SK-N-SH (cell line): ENCODE measurements at regions not wholly inside any gene's neighbourhood (a gene's known extent, or its start where the extent isn't known, plus 50 kb on each side); places are given as distances from the start of the nearest gene placed in this dataset.

ENCODE experiments used
- EP300 ChIP-seq, 2 experiments: IDR thresholded peaks; 2 replicates each; pipeline versions ENCODE4 v1.4.0 to v1.6.1; 2012; ENCODE audit warnings: borderline replicate concordance in 1 of 2, low read depth in 1 of 2, low read length in 1 of 2
- EZH2phosphoT487 ChIP-seq: fragments of 200-600 bp; sonication (generic); IDR thresholded peaks from 2 replicates; pipeline ENCODE4 v1.6.1; 2017; ENCODE audit warnings: low read depth, mixed run types, mild to moderate bottlenecking, antibody characterized with exemption, moderate library complexity, borderline replicate concordance
- FOSL2 ChIP-seq: IDR thresholded peaks from 2 replicates; pipeline ENCODE4 v1.4.0; 2012; ENCODE audit warnings: low read depth, mild to moderate bottlenecking, moderate library complexity, borderline replicate concordance
- POLR2AphosphoS5 ChIP-seq: IDR thresholded peaks from 2 replicates; pipeline ENCODE4 v1.6.1; 2012; ENCODE audit warnings: low read depth, low read length
- RXRA ChIP-seq: IDR thresholded peaks from 2 replicates; pipeline ENCODE4 v1.4.0; 2012; ENCODE audit warnings: low read depth, mild to moderate bottlenecking, borderline replicate concordance
- SIN3A ChIP-seq: IDR thresholded peaks from 2 replicates; pipeline ENCODE4 v1.6.1; 2012; ENCODE audit warnings: low read depth, mild to moderate bottlenecking, low read length, moderate library complexity, borderline replicate concordance
- TAF1 ChIP-seq: IDR thresholded peaks from 2 replicates; pipeline ENCODE4 v1.6.1; 2012; ENCODE audit warnings: low read depth, mild to moderate bottlenecking, low read length, moderate library complexity, borderline replicate concordance
- TEAD4 ChIP-seq: IDR thresholded peaks from 2 replicates; pipeline ENCODE4 v1.4.0; 2012; ENCODE audit warnings: mild to moderate bottlenecking, borderline replicate concordance; ENCODE audit not compliant: insufficient read depth
- YY1 ChIP-seq: IDR thresholded peaks from 2 replicates; pipeline ENCODE4 v1.4.0; 2012; ENCODE audit warnings: low read depth, mild to moderate bottlenecking
- TF ChIP-seq, protein P1 (sequence below): fragments of 200-600 bp; sonication (generic); IDR thresholded peaks from 2 replicates; pipeline ENCODE4 v1.6.1; 2017; ENCODE audit warnings: antibody characterized with exemption, mild to moderate bottlenecking, moderate library complexity
- TF ChIP-seq, protein P2 (sequence below): IDR thresholded peaks from 2 replicates; pipeline ENCODE4 v1.4.0; 2012; ENCODE audit warnings: low read depth, borderline replicate concordance
- TF ChIP-seq, protein P3 (sequence below): fragments of 150-350 bp; IDR thresholded peaks from 2 replicates; pipeline ENCODE4 v1.6.1; 2017; ENCODE audit warnings: antibody characterized with exemption, low read length, low read depth, borderline replicate concordance

DNA sequence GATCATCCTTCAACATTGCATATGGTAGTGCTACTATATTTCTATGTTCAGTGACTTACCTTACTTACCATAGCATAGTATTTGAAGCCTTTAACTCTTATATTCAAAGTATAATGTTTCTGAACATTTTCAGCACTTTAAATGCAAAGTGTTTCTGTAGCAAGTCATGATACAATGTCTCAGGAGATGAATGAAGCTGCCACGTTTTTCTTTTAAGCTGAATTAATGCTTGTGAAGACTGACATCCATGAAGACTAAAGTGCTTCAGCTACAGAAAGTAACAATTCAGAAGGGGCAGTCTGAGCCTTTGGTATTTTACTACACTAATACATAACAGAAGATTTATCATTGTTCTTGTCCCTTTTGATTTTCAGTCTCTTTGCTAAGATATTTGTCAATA lies 709.1 kb upstream of the ARRDC3 start:
- TF ChIP-seq, protein P1, sequence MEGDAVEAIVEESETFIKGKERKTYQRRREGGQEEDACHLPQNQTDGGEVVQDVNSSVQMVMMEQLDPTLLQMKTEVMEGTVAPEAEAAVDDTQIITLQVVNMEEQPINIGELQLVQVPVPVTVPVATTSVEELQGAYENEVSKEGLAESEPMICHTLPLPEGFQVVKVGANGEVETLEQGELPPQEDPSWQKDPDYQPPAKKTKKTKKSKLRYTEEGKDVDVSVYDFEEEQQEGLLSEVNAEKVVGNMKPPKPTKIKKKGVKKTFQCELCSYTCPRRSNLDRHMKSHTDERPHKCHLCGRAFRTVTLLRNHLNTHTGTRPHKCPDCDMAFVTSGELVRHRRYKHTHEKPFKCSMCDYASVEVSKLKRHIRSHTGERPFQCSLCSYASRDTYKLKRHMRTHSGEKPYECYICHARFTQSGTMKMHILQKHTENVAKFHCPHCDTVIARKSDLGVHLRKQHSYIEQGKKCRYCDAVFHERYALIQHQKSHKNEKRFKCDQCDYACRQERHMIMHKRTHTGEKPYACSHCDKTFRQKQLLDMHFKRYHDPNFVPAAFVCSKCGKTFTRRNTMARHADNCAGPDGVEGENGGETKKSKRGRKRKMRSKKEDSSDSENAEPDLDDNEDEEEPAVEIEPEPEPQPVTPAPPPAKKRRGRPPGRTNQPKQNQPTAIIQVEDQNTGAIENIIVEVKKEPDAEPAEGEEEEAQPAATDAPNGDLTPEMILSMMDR, result no peak
- no peak for TF ChIP-seq POLR2AphosphoS5
- TF ChIP-seq YY1, result no peak
- TF ChIP-seq EP300 (IDR thresholded peaks at IDR 0.05; ENCODE audit: borderline replicate concordance in 1 of 2, low read depth in 1 of 2, low read length in 1 of 2), result no peak
- TF ChIP-seq RXRA, result no peak
- TF ChIP-seq, protein P2, sequence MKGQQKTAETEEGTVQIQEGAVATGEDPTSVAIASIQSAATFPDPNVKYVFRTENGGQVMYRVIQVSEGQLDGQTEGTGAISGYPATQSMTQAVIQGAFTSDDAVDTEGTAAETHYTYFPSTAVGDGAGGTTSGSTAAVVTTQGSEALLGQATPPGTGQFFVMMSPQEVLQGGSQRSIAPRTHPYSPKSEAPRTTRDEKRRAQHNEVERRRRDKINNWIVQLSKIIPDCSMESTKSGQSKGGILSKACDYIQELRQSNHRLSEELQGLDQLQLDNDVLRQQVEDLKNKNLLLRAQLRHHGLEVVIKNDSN, result no peak
- TF ChIP-seq FOSL2, result no peak
- no peak for TF ChIP-seq TEAD4
- no peak for TF ChIP-seq TAF1
- no peak for TF ChIP-seq EZH2phosphoT487
- TF ChIP-seq SIN3A, result no peak
- TF ChIP-seq, protein P3, sequence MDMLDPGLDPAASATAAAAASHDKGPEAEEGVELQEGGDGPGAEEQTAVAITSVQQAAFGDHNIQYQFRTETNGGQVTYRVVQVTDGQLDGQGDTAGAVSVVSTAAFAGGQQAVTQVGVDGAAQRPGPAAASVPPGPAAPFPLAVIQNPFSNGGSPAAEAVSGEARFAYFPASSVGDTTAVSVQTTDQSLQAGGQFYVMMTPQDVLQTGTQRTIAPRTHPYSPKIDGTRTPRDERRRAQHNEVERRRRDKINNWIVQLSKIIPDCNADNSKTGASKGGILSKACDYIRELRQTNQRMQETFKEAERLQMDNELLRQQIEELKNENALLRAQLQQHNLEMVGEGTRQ, result no peak
